Smooth muscle cell (in vitro differentiated cells): ENCODE measurements at regions not wholly inside any gene's neighbourhood (a gene's known extent, or its start where the extent isn't known, plus 50 kb on each side); places are given as distances from the start of the nearest gene placed in this dataset.
"Not testable (repeated sequence)": the region's sequence is repeated elsewhere in the genome, so short reads cannot be mapped to it uniquely, and the experiment has no call there.

ENCODE experiments used
- DNase-seq: peaks from one replicate; lab custom pipeline; 2025; ENCODE audit not compliant: unreplicated experiment; lab: John Stamatoyannopoulos, UW
- H2AFZ ChIP-seq: fragments of 200-600 bp; sonication (generic); 2 replicates; pipeline ENCODE4 v1.6.0; 2016; ENCODE audit warnings: antibody characterized with exemption, low read depth, mild to moderate bottlenecking
- H3F3A ChIP-seq: fragments of 200-600 bp; sonication (generic); 2 replicates; pipeline ENCODE4 v1.6.0; 2017; ENCODE audit warnings: antibody characterized with exemption, low read depth
- H3K27ac ChIP-seq: fragments of 200-600 bp; sonication (generic); 2 replicates; pipeline ENCODE4 v1.5.1; 2016; ENCODE audit warnings: low read depth, mild to moderate bottlenecking
- H3K27me3 ChIP-seq: fragments of 200-600 bp; sonication (generic); 2 replicates; pipeline ENCODE4 v1.6.1; 2016; ENCODE audit warnings: low read depth, mild to moderate bottlenecking
- H3K36me3 ChIP-seq: fragments of 200-600 bp; sonication (generic); 2 replicates; pipeline ENCODE4 v1.5.1; 2016; ENCODE audit warnings: low read depth
- H3K4me1 ChIP-seq: fragments of 200-600 bp; sonication (generic); 2 replicates; pipeline ENCODE4 v1.5.1; 2016; ENCODE audit warnings: low read depth
- H3K4me2 ChIP-seq: fragments of 200-600 bp; sonication (generic); 2 replicates; pipeline ENCODE4 v1.6.0; 2016; ENCODE audit warnings: mild to moderate bottlenecking
- H3K4me3 ChIP-seq: fragments of 200-600 bp; sonication (generic); 2 replicates; pipeline ENCODE4 v1.5.1; 2016; ENCODE audit warnings: mild to moderate bottlenecking
- H3K79me2 ChIP-seq: fragments of 200-600 bp; sonication (generic); 2 replicates; pipeline ENCODE4 v1.6.0; 2016; ENCODE audit warnings: low read depth, mild to moderate bottlenecking
- H3K9ac ChIP-seq: fragments of 200-600 bp; sonication (generic); 2 replicates; pipeline ENCODE4 v1.6.0; 2016; ENCODE audit warnings: low read depth
- H3K9me3 ChIP-seq: fragments of 200-600 bp; sonication (generic); replicated peaks from 2 replicates; pipeline ENCODE4 v1.5.1; 2016; ENCODE audit warnings: low read depth
- H4K20me1 ChIP-seq: fragments of 200-600 bp; sonication (generic); 2 replicates; pipeline ENCODE4 v1.6.0; 2016; ENCODE audit warnings: low read depth
- WGBS: methylation state at CpG from one replicate; pipeline ENCODE4 v1.1.7; 2016; ENCODE audit warnings: low lambda C conversion rate; 5-methylcytosine and 5-hydroxymethylcytosine counted together
- TF ChIP-seq, protein P1 (sequence below): fragments of 200-600 bp; sonication (generic); IDR thresholded peaks from 2 replicates; pipeline ENCODE4 v1.5.1; 2017; ENCODE audit warnings: borderline replicate concordance, mild to moderate bottlenecking, antibody characterized with exemption; ENCODE audit not compliant: insufficient read depth, poor library complexity, severe bottlenecking

DNA sequence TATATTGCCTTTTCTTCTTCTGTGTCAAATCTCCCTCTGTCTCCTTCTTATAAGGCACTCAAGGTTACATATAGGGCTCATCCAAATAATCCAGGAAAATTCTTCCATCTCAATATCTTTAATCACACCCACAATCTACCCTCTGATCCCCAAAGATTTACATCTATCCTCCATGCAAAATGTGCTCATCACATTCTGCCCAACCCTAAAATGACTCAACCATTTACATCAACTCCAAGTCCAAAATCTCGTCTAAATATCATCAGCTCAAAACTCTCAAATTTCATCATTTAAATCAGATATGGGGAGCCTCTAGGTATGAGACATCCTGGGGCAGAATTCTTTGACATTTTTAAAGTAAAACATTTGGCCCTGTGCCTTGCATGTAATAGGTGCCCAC, 1349.8 kb downstream of the SUCLG1 start:
- TF ChIP-seq, protein P1, sequence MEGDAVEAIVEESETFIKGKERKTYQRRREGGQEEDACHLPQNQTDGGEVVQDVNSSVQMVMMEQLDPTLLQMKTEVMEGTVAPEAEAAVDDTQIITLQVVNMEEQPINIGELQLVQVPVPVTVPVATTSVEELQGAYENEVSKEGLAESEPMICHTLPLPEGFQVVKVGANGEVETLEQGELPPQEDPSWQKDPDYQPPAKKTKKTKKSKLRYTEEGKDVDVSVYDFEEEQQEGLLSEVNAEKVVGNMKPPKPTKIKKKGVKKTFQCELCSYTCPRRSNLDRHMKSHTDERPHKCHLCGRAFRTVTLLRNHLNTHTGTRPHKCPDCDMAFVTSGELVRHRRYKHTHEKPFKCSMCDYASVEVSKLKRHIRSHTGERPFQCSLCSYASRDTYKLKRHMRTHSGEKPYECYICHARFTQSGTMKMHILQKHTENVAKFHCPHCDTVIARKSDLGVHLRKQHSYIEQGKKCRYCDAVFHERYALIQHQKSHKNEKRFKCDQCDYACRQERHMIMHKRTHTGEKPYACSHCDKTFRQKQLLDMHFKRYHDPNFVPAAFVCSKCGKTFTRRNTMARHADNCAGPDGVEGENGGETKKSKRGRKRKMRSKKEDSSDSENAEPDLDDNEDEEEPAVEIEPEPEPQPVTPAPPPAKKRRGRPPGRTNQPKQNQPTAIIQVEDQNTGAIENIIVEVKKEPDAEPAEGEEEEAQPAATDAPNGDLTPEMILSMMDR, result no peak
- Histone ChIP-seq H3K9ac (no peak overlapping the region), H4K20me1 (no peaks in the 10 kb centered on the region), H3F3A (no peaks in the 10 kb centered on the region), H3K27me3 (no peaks in the 10 kb centered on the region), H3K4me3 (no peak overlapping the region), H3K27ac (no peak overlapping the region), H3K36me3 (no peaks in the 10 kb centered on the region), H3K4me1 (no peaks in the 10 kb centered on the region), H3K9me3 (no peaks in the 10 kb centered on the region), H3K79me2 (no peaks in the 10 kb centered on the region), H2AFZ (no peak overlapping the region), H3K4me2 (no peak overlapping the region)
- 89% methylated on average over 1 of the region's 1 CpG for WGBS
- no peak for DNase-seq

DNA sequence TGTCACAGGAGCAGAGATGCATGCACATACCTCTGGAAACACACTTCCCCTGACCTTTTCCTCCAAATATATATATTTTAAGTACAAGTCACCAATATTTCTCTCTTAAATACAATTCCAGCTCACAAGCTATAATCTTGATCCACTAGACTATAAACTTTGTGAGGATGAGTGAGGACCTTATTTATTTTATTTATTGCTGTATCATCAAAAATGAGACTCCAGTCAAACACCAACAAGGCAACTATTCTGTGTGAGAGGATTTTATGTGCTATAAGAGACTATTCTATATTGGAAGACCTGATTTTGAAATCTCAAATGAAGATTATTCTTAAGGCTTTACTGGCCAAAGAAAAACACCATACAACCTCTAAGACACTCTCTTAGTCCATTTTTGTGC, 1352.2 kb downstream of the SUCLG1 start:
- no peak overlapping the region for H3K9ac ChIP-seq
- no peaks in the 10 kb centered on the region for H3K27me3 ChIP-seq
- H3K4me2 ChIP-seq, result no peak overlapping the region
- H3K79me2 ChIP-seq, result no peaks in the 10 kb centered on the region
- no peaks in the 10 kb centered on the region for H3K9me3 ChIP-seq
- no peaks in the 10 kb centered on the region for H3K4me1 ChIP-seq
- DNase-seq, result no peak
- H3F3A ChIP-seq, result no peaks in the 10 kb centered on the region
- no peak overlapping the region for H3K27ac ChIP-seq
- no peak overlapping the region for H2AFZ ChIP-seq
- TF ChIP-seq, protein P1, result no peak
- no peaks in the 10 kb centered on the region for H4K20me1 ChIP-seq
- no peak overlapping the region for H3K4me3 ChIP-seq
- no peaks in the 10 kb centered on the region for H3K36me3 ChIP-seq

DNA sequence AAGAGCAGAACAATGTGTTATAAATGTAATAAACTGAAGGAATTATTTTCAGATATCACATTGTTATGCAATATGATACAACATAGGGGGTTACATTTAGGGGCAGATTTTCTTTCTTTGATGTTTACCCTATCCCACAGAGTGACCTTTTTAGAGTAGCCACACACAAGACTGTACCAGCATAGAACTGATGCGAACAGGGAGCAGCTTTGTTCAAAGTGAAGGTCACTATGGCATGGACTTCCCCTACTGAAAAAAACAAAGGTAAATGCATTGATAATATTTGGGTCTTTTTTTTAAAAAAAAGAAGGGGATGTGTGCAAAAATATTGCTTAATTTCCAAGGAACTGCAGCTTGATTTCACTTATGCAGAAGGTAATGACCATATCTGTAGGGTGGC, 1354.9 kb downstream of the SUCLG1 start:
- DNase-seq, result no peak
- peak overlapping the region; percentile 68 for H2AFZ ChIP-seq
- peak overlapping the region; percentile 44 for H3K4me2 ChIP-seq
- H4K20me1 ChIP-seq, result no peaks in the 10 kb centered on the region
- H3K4me3 ChIP-seq, result no peak overlapping the region
- H3K4me1 ChIP-seq, result no peaks in the 10 kb centered on the region
- H3K36me3 ChIP-seq, result no peaks in the 10 kb centered on the region
- TF ChIP-seq, protein P1, result no peak
- no peaks in the 10 kb centered on the region for H3F3A ChIP-seq
- no peaks in the 10 kb centered on the region for H3K9me3 ChIP-seq
- no peaks in the 10 kb centered on the region for H3K27me3 ChIP-seq
- no peak overlapping the region for H3K9ac ChIP-seq
- no peaks in the 10 kb centered on the region for H3K79me2 ChIP-seq
- peak overlapping the region; percentile 65 for H3K27ac ChIP-seq
- WGBS, result 100% methylated on average over 1 of the region's 1 CpG

DNA sequence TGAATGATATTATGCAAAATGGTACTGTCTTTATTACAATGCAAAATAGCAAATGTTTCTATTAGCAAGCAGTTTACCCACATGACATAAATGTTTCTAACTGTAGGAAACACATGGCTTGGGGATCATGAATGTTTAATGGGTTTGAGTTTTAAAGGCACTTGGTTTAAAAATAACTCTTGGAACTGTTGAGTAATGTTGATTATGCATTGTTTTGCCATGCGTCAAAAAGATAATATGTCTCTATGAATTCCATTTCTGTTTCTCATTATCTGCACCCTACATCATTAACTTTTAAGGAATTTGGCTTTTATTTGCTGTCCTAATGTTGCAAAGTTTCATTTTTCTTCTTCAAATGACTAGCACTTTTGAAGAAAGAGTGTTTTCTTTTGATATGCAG, 1355.5 kb downstream of the SUCLG1 start:
- no peaks in the 10 kb centered on the region for H3K27me3 ChIP-seq
- H3K27ac ChIP-seq, result peak overlapping the region; percentile 65
- H3K4me3 ChIP-seq, result no peak overlapping the region
- H3K4me1 ChIP-seq, result no peaks in the 10 kb centered on the region
- H3K9ac ChIP-seq, result no peak overlapping the region
- no peak for DNase-seq
- H3K79me2 ChIP-seq, result no peaks in the 10 kb centered on the region
- TF ChIP-seq, protein P1, result no peak
- 12% methylated on average over 1 of the region's 1 CpG for WGBS
- no peaks in the 10 kb centered on the region for H4K20me1 ChIP-seq
- H2AFZ ChIP-seq, result no peak overlapping the region
- no peaks in the 10 kb centered on the region for H3F3A ChIP-seq
- H3K36me3 ChIP-seq, result no peaks in the 10 kb centered on the region
- H3K4me2 ChIP-seq, result peak overlapping the region; percentile 44
- H3K9me3 ChIP-seq, result no peaks in the 10 kb centered on the region

DNA sequence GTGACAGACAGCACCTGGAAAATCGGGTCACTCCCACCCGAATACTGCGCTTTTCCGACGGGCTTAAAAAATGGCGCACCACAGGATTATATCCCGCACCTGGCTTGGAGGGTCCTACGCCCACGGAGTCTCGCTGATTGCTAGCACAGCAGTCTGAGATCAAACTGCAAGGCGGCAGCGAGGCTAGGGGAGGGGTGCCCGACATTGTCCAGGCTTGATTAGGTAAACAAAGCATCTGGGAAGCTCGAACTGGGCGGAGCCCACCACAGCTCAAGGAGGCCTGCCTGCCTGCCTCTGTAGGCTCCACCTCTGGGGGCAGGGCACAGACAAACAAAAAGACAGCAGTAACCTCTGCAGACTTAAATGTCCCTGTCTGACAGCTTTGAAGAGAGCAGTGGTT, 1370.0 kb downstream of the SUCLG1 start:
- H3K9ac ChIP-seq, H3K9me3 ChIP-seq, H3F3A ChIP-seq, DNase-seq, H3K4me3 ChIP-seq, H3K79me2 ChIP-seq, H3K4me1 ChIP-seq, H3K4me2 ChIP-seq, H4K20me1 ChIP-seq, H3K27me3 ChIP-seq, H3K27ac ChIP-seq, H2AFZ ChIP-seq, H3K36me3 ChIP-seq: not testable (repeated sequence)
- 88% methylated on average over 15 of the region's 15 CpGs for WGBS
